CD4-positive, alpha-beta T cell treated with Interferon alpha-2 for 1 hour (primary cell): ENCODE measurements at regions not wholly inside any gene's neighbourhood (a gene's known extent, or its start where the extent isn't known, plus 50 kb on each side); places are given as distances from the start of the nearest gene placed in this dataset.

Source experiments
- DNase-seq, 2 donors: peaks; one replicate each; pipeline ENCODE4 v3.0.0-alpha.2; 2020 to 2022

- DNase-seq: no peak
Observed at GRCh38 chr14:71514941-71515919, 417.0 kb upstream of the RGS6 start.

- DNase-seq: no peak
Observed at GRCh38 chr14:71521238-71522135, 410.7 kb upstream of the RGS6 start.

DNA sequence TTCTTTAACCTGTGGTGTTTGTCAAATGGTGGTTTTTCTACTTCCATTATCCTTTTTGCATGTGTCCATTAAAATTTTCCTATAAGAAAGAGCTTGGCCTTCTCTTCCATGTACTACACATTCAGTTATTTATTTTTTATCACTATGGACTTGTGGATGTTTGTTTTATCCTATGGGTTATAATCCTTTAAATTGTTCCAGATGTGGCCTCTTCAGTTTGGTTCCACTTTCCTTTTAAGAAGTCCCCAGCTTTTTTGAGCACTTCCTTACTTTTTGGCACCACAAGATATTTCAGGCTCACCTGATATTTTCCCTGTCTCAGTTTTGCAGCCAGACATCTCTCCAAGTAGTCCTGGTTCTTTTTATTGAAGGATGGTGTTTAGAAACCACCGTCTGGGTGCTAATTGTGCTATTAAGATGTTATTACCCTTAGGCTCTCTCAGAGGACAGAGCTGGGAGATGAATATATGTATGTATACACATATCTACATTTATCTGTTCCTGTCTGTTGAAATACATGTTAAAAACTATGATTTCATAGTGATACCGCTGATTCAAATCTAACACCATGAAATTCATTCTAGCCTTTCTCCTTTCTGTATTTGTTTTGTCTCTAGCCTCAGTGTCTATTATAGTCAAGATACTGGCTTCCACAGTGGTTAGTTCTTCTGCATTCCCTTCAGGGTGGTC, 408.5 kb upstream of the RGS6 start:
- no peak for DNase-seq

DNA sequence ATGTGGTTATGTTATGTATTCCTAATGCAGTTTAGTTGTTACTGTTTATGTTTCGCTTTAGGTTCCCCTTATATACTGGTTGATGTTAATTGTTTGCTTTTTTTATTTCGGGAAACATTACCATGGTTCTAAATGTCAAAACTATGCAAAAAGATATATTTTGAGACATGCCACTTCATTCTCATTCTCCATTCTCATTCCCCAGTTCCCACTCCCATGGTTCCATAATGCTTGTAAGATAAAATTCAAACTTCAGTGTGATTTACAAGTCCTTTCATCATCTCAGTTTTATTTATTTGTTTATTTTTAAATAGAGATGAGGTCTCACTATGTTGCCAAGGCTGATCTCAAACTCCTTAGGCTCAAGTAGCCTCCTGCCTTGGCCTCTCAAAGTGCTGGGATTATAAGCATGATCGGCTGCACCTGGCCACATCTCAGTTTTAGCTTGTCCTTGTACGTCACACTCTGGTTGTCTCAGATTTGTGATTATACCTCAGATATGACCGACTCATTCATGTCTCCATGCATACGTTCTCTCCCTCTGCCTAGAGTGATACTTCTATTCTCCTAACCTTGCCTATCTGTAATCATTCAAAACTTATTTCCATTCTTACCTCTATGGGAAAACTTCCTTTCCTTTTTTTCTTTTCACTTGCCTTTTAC, 407.8 kb upstream of the RGS6 start:
- DNase-seq: no peak

GRCh38 chr14:71525663-71526221, 406.5 kb upstream of the RGS6 start:
- DNase-seq: no peak

- DNase-seq: no peak
Observed at GRCh38 chr14:71526388-71526787, 405.8 kb upstream of the RGS6 start.

- no peak for DNase-seq
Observed at GRCh38 chr14:71527838-71528237, 404.4 kb upstream of the RGS6 start.

DNA sequence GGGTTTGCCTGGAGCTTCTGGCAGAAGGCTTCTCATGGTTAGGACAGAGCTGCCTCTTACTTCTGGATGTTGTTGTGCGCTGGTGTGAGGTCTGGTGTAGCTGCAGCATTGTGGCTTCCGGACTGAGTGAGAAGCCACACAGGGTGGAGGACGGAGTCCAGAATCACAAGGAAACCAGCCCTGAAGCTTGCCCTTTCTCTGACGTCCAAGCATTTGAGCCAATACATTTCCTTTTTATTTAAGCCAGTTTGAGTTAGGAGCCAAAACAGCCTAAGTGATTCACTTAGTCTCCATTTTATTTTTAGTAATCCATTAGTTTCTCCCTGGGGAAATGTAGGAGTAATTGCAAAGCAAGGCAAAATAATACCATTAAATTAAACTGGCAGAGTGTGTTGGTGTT, 402.4 kb upstream of the RGS6 start:
- DNase-seq: no peak

GRCh38 chr14:71532344-71532743, 399.9 kb upstream of the RGS6 start:
- DNase-seq: no peak

GRCh38 chr14:71532790-71533189, 399.4 kb upstream of the RGS6 start:
- DNase-seq: no peak

DNA sequence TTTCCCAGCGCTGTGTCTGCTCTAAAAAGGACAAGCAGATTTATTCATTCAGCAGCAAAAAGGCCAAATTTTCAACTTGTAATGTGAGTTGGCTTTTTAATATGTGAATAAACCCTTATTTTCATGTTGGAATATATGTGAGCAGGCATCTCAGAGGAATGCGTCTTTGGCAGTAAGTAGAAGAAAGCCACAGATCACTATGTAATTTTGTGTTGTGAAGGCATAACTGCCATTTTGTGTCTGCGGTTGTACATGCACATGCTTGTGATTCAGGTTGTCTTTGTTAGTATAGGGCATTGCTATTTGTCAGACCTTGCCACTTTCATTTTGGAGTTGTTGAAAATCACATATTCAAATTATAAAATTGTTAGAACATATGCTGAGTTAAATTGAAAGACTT, 398.8 kb upstream of the RGS6 start:
- no peak for DNase-seq

DNA sequence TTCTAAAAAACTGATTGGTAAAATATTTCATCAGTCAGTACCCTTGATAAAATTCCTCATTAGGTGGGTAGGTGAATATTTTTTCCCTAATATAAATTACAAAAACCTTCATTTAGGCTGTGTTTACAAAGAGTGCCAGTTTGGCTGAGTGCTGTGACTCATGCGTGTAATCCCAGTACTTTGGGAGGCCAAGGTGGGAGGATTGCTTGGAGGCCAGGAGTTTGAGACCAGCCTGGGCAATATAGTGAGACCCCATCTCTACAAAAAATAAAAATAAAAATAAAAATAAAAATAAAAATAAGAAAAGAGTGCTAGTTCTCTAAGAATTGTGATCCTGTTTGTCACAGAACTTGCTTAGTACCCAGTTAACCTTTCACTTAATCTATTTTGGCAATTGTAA, 398.4 kb upstream of the RGS6 start:
- DNase-seq: no peak

DNA sequence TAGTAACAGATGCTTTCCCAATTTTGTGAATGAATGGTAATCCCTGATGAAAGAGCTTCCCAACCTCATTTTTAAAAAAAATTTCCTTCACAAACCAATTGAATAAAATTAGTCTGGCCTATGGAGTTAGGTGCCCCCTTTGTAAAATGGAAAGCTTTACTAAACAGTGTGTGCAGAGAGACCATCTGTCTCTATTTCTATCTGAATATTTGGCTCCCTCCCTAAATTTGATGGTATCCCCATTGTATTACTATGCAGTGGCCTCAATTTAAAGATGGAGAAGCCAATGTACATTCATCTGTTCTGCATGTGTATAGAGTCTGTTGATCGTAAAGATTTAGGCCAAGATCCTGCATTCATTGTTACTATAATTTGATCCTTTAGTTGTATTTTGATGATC, 397.7 kb upstream of the RGS6 start:
- no peak for DNase-seq

GRCh38 chr14:71536015-71536740, 396.1 kb upstream of the RGS6 start:
- DNase-seq: no peak

DNA sequence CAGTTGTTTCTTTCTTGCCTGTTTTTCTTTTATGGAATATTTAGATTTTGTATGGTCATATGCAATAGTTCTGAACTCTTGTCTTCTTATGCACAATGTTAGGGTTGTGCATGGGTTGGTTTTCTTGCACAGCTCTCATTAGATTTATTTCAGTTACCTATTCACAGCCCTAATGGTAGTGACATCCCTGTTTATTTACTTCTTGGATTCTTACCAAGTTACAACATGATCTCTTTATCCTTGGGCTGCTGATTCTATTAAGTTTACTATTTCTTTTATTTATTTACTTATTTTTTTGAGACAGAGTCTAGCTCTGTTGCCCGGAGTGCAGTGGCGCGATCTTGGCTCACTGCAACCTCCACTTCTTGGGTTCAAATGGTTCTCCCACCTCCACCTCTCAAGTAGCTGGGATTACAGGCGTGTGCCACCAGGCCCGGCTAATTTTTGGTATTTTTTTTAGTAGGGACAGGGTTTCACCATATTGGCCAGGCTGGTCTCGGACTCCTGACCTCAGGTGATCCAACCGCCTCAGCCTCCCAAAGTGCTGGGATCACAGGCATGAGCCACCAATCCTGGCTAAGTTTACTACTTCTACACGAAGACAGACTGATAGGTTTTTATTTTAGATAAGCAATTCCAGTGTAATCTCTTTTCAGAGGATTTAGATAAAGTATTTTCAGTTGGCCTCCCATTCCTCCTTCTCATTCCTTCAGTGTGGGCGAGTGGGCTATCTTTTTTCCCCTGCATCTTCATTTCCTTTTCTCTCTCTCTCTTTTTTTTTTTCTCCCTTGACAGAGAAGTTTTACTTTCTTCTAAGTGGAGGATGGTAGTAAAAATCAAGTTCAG, 395.1 kb upstream of the RGS6 start:
- no peak for DNase-seq

GRCh38 chr14:71538288-71538687, 393.9 kb upstream of the RGS6 start:
- DNase-seq: no peak

DNA sequence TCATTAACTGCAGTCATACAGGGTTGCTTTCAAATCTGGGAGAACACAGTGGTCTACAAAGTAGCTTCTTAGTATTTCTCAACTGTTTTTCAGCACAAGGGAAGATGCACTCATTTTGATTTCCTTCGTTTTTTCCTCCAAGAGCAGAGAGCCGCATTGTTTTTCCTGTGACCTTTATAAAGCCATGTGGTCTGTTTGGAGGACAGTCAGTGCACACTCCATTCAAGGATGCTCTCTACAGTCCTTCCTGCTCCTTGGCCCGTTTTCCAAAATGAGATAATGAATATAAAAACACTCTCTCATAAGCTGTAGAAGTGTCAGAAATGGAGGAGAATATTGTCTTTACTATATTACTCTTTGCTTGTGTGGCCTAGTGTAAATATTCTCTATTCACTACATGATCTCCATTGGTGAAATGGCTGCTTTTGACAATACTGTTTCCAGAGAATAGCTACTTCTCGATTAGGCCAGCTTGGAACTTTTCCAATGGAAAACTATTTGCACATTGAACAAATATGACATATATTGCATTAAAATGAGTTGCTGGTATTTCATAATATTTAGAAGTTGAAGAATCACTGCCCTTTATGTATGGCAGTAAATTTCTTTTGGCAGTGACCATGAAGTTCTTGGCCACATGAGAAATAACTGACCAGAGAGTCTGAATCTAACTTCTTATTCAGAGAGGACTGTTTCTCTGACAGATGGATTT, 393.1 kb upstream of the RGS6 start:
- DNase-seq: no peak

DNA sequence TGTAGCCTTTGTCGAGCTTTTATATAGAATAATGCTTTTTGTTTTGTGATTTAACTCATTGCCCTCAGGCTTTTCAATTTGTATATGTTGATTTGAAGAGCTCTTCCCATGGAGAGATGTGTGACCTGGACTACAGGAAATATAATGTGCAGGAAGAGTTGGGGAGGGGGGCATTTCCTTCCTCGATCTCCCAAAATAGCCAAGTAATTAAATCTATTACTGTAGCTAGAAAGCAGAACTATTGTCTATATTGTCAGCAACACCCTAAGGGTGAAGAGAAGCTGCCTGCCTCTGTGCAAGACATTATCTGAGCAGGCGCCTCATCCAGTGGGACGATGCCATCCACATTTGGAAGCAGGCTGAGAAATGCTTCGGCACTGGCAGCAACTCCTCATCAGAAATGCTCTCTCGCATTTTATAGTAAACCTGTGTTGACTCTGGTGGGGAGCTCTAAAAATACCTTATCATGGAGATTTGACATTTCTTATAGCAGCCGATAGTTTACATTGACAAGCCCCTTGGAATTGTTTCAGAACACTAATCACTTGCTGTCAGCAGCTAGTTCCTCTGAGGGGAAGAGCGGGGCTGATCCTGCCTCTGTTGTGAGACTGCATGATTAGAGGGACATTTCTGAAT, 392.5 kb upstream of the RGS6 start:
- no peak for DNase-seq

DNA sequence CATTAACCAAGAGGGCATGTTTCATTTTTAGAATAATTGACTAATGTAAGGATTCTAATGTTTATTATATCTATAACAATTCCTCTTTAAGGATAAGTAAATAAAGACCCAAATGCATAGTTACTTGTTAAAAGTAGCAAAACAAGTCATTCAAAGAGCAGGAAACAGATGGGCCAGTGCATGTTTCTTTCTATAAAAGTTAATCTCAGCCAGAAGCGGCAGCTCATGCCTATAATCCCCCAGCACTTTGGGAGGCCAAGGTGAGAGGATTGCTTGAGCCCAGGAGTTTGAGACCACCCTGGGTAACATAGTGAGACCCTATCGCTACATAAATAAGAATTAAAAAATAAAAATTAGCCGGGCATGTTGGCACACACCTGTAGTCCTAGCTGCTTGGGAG, 391.0 kb upstream of the RGS6 start:
- DNase-seq: no peak
